WTC11 (cell line): ENCODE measurements at regions not wholly inside any gene's neighbourhood (a gene's known extent, or its start where the extent isn't known, plus 50 kb on each side); places are given as distances from the start of the nearest gene placed in this dataset.

Source experiments
- ATAC-seq: fragments of 200-7000 bp; cut with Tn5 transposase; 2 replicates; pipeline ENCODE4 v1.10.0; 2021; ENCODE audit warnings: mild to moderate bottlenecking, moderate library complexity
- CTCF ChIA-PET: fragments of 300-600 bp; sonication (Branson Sonifier 250); formaldehyde crosslinking; loops from one replicate; lab custom pipeline; 2021; ENCODE audit warnings: antibody characterized with exemption; lab: Charles Lee
- POLR2A ChIA-PET: fragments of 350-600 bp; sonication (Branson Sonifier 250); formaldehyde crosslinking; loops from one replicate; lab custom pipeline; 2021; ENCODE audit warnings: antibody characterized with exemption; lab: Charles Lee
- DNase-seq: peaks from one replicate; pipeline ENCODE4 v3.0.0; 2021; ENCODE audit warnings: low spot score
- H3K27ac Mint-ChIP-seq: 2 replicates; pipeline ENCODE4 v1.8.0; 2021; ENCODE audit warnings: mixed read lengths
- H3K27me3 Mint-ChIP-seq: 2 replicates; pipeline ENCODE4 v1.8.0; 2021; ENCODE audit warnings: low read depth, mild to moderate bottlenecking, moderate library complexity, mixed read lengths
- H3K36me3 Mint-ChIP-seq: 2 replicates; pipeline ENCODE4 v1.8.0; 2021; ENCODE audit warnings: mixed read lengths
- H3K4me1 Mint-ChIP-seq: 2 replicates; pipeline ENCODE4 v1.8.0; 2022; ENCODE audit warnings: mixed read lengths
- H3K4me3 Mint-ChIP-seq: 2 replicates; pipeline ENCODE4 v1.8.0; 2021; ENCODE audit warnings: mild to moderate bottlenecking, moderate library complexity, mixed read lengths
- H3K9me3 Mint-ChIP-seq: 2 replicates; pipeline ENCODE4 v1.8.0; 2021; ENCODE audit warnings: mixed read lengths
- CDX4 ChIP-seq: fragments of 250-450 bp; sonication (Bioruptor Pico); IDR thresholded peaks from 2 replicates; pipeline ENCODE4 v1.9.0; 2021; ENCODE audit warnings: moderate library complexity, mild to moderate bottlenecking, inconsistent platforms, borderline replicate concordance
- ELF4 ChIP-seq: sonication (generic); formaldehyde crosslinking; IDR thresholded peaks from 2 replicates; pipeline ENCODE4 v1.8.1; 2022; ENCODE audit warnings: low read depth, mild to moderate bottlenecking, moderate library complexity, missing genetic modification reagents
- ERG ChIP-seq: fragments of 250-450 bp; sonication (Bioruptor Pico); IDR thresholded peaks from 2 replicates; pipeline ENCODE4 v1.8.0; 2021; ENCODE audit warnings: mild to moderate bottlenecking
- ESRRA ChIP-seq: sonication (generic); formaldehyde crosslinking; IDR thresholded peaks from 2 replicates; pipeline ENCODE4 v1.8.1; 2022; ENCODE audit warnings: mild to moderate bottlenecking, missing genetic modification reagents, borderline replicate concordance
- GABPB1 ChIP-seq: sonication (generic); formaldehyde crosslinking; IDR thresholded peaks from 2 replicates; pipeline ENCODE4 v1.8.1; 2023; ENCODE audit warnings: mild to moderate bottlenecking, missing genetic modification reagents
- GTF2I ChIP-seq: fragments of 250-450 bp; sonication (Bioruptor Pico); conservative IDR thresholded peaks from 2 replicates; pipeline ENCODE4 v1.4.0; 2021; ENCODE audit warnings: mild to moderate bottlenecking
- HMGA2 ChIP-seq: fragments of 250-450 bp; sonication (Bioruptor Pico); IDR thresholded peaks from 2 replicates; pipeline ENCODE4 v1.4.0; 2021; ENCODE audit warnings: mild to moderate bottlenecking, moderate library complexity
- JAZF1 ChIP-seq: fragments of 250-450 bp; sonication (Bioruptor Pico); IDR thresholded peaks from 2 replicates; pipeline ENCODE4 v1.9.0; 2021; ENCODE audit warnings: moderate library complexity, mild to moderate bottlenecking, inconsistent platforms
- JUN ChIP-seq: sonication (generic); formaldehyde crosslinking; IDR thresholded peaks from 2 replicates; pipeline ENCODE4 v1.8.0; 2023; ENCODE audit warnings: mild to moderate bottlenecking, missing genetic modification reagents
- MAX ChIP-seq: sonication (generic); formaldehyde crosslinking; IDR thresholded peaks from 2 replicates; pipeline ENCODE4 v1.8.0; 2022; ENCODE audit warnings: mild to moderate bottlenecking, missing genetic modification reagents
- NFATC4 ChIP-seq: fragments of 250-450 bp; sonication (Bioruptor Pico); IDR thresholded peaks from 2 replicates; pipeline ENCODE4 v1.9.0; 2021; ENCODE audit warnings: mild to moderate bottlenecking
- NFYB ChIP-seq: sonication (generic); formaldehyde crosslinking; conservative IDR thresholded peaks from 2 replicates; pipeline ENCODE4 v1.8.0; 2022; ENCODE audit warnings: low read depth, missing genetic modification reagents
- NR3C1 ChIP-seq: sonication (generic); formaldehyde crosslinking; conservative IDR thresholded peaks from 2 replicates; pipeline ENCODE4 v1.8.1; 2023; ENCODE audit warnings: low read depth, mild to moderate bottlenecking, missing genetic modification reagents
- OVOL2 ChIP-seq: fragments of 250-450 bp; sonication (Bioruptor Pico); IDR thresholded peaks from 2 replicates; pipeline ENCODE4 v1.9.0; 2021; ENCODE audit warnings: mild to moderate bottlenecking, borderline replicate concordance
- PREB ChIP-seq: sonication (generic); formaldehyde crosslinking; IDR thresholded peaks from 2 replicates; pipeline ENCODE4 v1.8.1; 2022; ENCODE audit warnings: mild to moderate bottlenecking, missing genetic modification reagents, moderate library complexity, borderline replicate concordance
- RELA ChIP-seq: sonication (generic); formaldehyde crosslinking; IDR thresholded peaks from 2 replicates; pipeline ENCODE4 v1.8.1; 2022; ENCODE audit warnings: missing genetic modification reagents, mild to moderate bottlenecking, borderline replicate concordance
- SP1 ChIP-seq: sonication (generic); formaldehyde crosslinking; conservative IDR thresholded peaks from 2 replicates; pipeline ENCODE4 v1.8.1; 2022; ENCODE audit warnings: missing genetic modification reagents
- ZBTB21 ChIP-seq: sonication (generic); formaldehyde crosslinking; IDR thresholded peaks from 2 replicates; pipeline ENCODE4 v1.8.1; 2023; ENCODE audit warnings: mild to moderate bottlenecking, missing genetic modification reagents, borderline replicate concordance
- ZNF232 ChIP-seq: sonication (generic); formaldehyde crosslinking; IDR thresholded peaks from 2 replicates; pipeline ENCODE4 v1.8.0; 2022; ENCODE audit warnings: mild to moderate bottlenecking, missing genetic modification reagents
- ZNF317 ChIP-seq: sonication (generic); formaldehyde crosslinking; IDR thresholded peaks from 2 replicates; pipeline ENCODE4 v1.8.1; 2023; ENCODE audit warnings: low read depth, mild to moderate bottlenecking, moderate library complexity, missing genetic modification reagents, borderline replicate concordance
- ZNF396 ChIP-seq: fragments of 250-450 bp; sonication (Bioruptor Pico); IDR thresholded peaks from 2 replicates; pipeline ENCODE4 v1.8.0; 2021; ENCODE audit warnings: mild to moderate bottlenecking, moderate library complexity, borderline replicate concordance
- ZSCAN18 ChIP-seq: fragments of 250-450 bp; sonication (Bioruptor Pico); IDR thresholded peaks from 2 replicates; pipeline ENCODE4 v2.1.2; 2022; ENCODE audit warnings: mild to moderate bottlenecking, moderate library complexity
- TF ChIP-seq, protein P1 (sequence below): fragments of 250-450 bp; sonication (Bioruptor Pico); IDR thresholded peaks from 2 replicates; pipeline ENCODE4 v1.9.0; 2021; ENCODE audit warnings: mild to moderate bottlenecking
- TF ChIP-seq, protein P2 (sequence below): fragments of 250-450 bp; sonication (Bioruptor Pico); IDR thresholded peaks from 2 replicates; pipeline ENCODE4 v1.9.0; 2021; ENCODE audit warnings: mild to moderate bottlenecking

DNA sequence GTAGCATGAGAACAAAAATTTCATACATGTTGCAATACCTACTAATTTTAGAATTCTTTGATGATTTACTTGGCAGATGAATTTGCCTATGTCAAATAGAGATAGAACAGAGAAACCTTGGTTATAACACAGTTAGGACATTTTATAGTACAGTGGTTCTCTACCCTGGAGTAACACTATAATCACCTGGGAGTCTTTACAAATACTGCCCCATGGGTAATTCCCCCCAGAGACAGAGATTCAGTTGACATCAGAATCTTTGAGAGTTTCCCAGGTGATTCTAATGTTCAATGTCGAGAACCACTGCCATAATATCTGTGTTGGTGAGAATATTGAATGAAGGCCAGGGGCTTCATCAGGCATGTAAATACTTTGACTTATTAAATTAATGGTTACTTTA is 401.3 kb upstream of the NDST4 start:
- Mint-ChIP-seq H3K36me3 (no peaks in the 10 kb centered on the region), H3K4me3 (no peak overlapping the region), H3K9me3 (peaks cover 7% of the 10 kb centered on the region), H3K27ac (no peak overlapping the region), H3K27me3 (no peaks in the 10 kb centered on the region), H3K4me1 (peaks cover 1% of the 10 kb centered on the region; the same call in 1 of the 2 replicates)
- DNase-seq (no peak), ATAC-seq (no peak)
- POLR2A ChIA-PET: no interaction called here
- TF ChIP-seq RELA (no peak), ZSCAN18 (CRISPR knock-in tag) (no peak), OVOL2 (CRISPR knock-in tag) (no peak), CDX4 (no peak), ZNF232 (CRISPR knock-in tag) (no peak), JUN (CRISPR knock-in tag) (no peak), ESRRA (CRISPR knock-in tag) (no peak), HMGA2 (CRISPR knock-in tag) (no peak), PREB (CRISPR knock-in tag) (no peak)
- TF ChIP-seq, protein P1, sequence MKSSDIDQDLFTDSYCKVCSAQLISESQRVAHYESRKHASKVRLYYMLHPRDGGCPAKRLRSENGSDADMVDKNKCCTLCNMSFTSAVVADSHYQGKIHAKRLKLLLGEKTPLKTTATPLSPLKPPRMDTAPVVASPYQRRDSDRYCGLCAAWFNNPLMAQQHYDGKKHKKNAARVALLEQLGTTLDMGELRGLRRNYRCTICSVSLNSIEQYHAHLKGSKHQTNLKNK (CRISPR knock-in tag): no peak
- TF ChIP-seq, protein P2, sequence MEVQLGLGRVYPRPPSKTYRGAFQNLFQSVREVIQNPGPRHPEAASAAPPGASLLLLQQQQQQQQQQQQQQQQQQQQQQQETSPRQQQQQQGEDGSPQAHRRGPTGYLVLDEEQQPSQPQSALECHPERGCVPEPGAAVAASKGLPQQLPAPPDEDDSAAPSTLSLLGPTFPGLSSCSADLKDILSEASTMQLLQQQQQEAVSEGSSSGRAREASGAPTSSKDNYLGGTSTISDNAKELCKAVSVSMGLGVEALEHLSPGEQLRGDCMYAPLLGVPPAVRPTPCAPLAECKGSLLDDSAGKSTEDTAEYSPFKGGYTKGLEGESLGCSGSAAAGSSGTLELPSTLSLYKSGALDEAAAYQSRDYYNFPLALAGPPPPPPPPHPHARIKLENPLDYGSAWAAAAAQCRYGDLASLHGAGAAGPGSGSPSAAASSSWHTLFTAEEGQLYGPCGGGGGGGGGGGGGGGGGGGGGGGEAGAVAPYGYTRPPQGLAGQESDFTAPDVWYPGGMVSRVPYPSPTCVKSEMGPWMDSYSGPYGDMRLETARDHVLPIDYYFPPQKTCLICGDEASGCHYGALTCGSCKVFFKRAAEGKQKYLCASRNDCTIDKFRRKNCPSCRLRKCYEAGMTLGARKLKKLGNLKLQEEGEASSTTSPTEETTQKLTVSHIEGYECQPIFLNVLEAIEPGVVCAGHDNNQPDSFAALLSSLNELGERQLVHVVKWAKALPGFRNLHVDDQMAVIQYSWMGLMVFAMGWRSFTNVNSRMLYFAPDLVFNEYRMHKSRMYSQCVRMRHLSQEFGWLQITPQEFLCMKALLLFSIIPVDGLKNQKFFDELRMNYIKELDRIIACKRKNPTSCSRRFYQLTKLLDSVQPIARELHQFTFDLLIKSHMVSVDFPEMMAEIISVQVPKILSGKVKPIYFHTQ: no peak
- CTCF ChIA-PET: no interaction called here

DNA sequence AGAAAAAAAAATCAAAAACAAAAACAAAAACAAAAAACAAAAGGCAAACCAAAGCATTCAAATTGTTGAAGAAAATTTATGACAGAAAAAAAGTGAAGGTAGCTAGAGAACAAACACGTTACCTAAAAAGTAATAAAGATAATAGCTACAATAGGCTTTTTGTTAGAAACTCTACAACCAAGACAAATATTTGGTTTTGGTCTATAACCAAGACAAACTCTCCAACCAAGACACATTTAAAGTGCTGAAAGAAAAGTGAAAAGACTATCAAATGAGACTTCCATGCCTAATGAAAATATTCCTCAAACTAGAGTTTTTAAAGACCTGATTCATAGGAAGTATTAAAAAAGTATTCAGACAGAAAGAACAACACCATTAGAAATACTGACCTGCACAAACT is 391.9 kb upstream of the NDST4 start:
- H3K9me3 Mint-ChIP-seq: no peaks in the 10 kb centered on the region
- no peak for ATAC-seq
- H3K4me3 Mint-ChIP-seq: no peak overlapping the region
- no peaks in the 10 kb centered on the region for H3K27me3 Mint-ChIP-seq
- DNase-seq: no peak
- TF ChIP-seq CDX4: no peak
- TF ChIP-seq ELF4 (CRISPR knock-in tag): no peak
- ChIA-PET CTCF (no interaction called here), POLR2A (no interaction called here)
- H3K27ac Mint-ChIP-seq: no peak overlapping the region
- no peaks in the 10 kb centered on the region for H3K36me3 Mint-ChIP-seq
- H3K4me1 Mint-ChIP-seq: no peaks in the 10 kb centered on the region

DNA sequence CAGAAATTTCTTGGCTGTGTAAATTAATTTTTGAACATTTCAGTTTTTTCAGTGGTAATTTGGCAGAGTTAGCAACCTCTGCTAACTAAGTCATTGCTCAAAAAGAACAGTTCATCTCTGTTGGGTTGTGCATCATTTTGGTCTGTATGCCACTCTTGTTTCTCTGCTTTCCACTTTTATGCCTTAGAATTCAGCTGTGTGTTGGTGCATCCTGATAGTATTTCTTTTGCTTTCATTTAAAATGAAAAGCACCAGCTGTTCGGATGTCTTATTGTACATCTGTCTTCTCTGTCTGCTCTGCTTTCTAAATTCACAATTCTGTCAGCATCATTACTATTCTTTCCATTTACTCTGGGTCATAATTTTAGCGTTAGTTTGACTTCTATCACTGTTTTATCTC is 388.2 kb upstream of the NDST4 start:
- Mint-ChIP-seq H3K4me3 (no peak overlapping the region), H3K27ac (no peak overlapping the region), H3K36me3 (no peaks in the 10 kb centered on the region), H3K4me1 (no peaks in the 10 kb centered on the region), H3K27me3 (no peaks in the 10 kb centered on the region), H3K9me3 (peaks cover 18% of the 10 kb centered on the region; the same call in 1 of the 2 replicates)
- DNase-seq (no peak), ATAC-seq (no peak)
- ChIA-PET POLR2A (no interaction called here), CTCF (no interaction called here)
- TF ChIP-seq NR3C1 (CRISPR knock-in tag) (no peak), MAX (CRISPR knock-in tag) (no peak), GABPB1 (CRISPR knock-in tag) (no peak), SP1 (CRISPR knock-in tag) (no peak), PREB (CRISPR knock-in tag) (no peak), ERG (CRISPR knock-in tag) (no peak), NFYB (CRISPR knock-in tag) (no peak), ELF4 (CRISPR knock-in tag) (no peak), ZNF317 (CRISPR knock-in tag) (no peak), ZBTB21 (CRISPR knock-in tag) (no peak), NFATC4 (CRISPR knock-in tag) (no peak), GTF2I (CRISPR knock-in tag) (no peak), ZNF396 (CRISPR knock-in tag) (no peak), JAZF1 (CRISPR knock-in tag) (no peak)
